ENCODE measurements at regions not wholly inside any gene's neighbourhood (a gene's known extent, or its start where the extent isn't known, plus 50 kb on each side); places are given as distances from the start of the nearest gene placed in this dataset.
"Not testable (repeated sequence)": the region's sequence is repeated elsewhere in the genome, so short reads cannot be mapped to it uniquely, and the experiment has no call there.

DNA sequence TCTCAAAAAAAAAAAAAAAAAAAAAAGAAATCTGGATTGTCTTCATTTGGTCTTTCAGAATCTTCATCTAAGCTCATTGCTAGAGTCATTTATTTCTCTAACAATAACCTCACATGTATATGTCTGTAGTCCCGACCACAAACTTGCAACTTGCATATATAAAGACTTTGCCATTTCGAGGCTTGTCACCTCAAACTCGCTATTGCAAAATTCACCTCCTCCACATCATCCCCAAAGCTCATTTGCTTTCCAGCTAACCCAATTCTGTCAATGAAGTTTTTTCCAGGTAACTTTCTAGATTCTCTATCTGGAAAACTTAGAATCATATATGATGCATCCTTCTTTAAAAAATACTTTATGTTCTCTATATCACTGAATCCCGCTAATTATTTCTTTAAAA lies 393.2 kb upstream of the ATXN7L3B start:
- no peak for DNase-seq (ENCODE audit: low spot score)

DNA sequence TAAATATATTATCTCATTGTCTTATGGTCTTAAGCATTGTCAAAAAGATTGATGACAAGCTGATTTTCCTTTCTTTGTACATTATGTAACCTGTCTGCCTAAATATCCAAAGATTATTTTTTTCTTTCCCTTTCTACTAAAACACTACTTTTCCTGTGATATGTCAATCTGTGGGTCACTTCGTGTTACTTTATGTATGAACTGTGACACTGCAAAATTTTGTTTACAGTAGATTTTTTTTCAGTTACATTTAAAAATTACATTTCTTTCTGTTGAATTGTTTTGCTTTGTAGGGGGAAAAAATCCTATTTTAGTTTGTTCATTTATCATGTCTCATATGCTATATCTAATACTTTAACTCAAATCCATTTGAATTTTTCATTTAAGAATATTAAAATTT lies 392.3 kb upstream of the ATXN7L3B start:
- no peak for DNase-seq (ENCODE audit: low spot score)

- no peak for DNase-seq (ENCODE audit: low spot score)
Measured at GRCh38 chr12:74148849-74149248, 388.8 kb upstream of the ATXN7L3B start.

DNA sequence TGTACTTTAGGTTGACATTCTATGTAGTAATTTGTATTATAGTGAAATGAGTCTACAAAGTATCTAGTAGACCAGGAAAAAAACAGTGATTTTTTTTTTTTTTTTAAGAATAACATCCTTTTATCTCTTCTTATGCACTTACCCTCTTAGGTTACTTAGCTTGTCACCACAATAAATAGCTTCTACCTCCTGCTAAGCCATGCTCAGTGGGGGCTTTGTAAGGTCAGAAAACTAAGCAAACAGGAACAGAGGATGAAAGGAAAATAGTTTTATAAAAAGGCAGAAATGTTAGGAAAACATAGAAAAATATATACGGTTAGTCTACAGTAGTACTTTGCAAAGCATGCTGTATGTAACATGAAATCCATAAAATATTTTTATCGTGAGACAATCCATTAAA lies 385.3 kb upstream of the ATXN7L3B start:
- no peak for DNase-seq (ENCODE audit: low spot score)

DNA sequence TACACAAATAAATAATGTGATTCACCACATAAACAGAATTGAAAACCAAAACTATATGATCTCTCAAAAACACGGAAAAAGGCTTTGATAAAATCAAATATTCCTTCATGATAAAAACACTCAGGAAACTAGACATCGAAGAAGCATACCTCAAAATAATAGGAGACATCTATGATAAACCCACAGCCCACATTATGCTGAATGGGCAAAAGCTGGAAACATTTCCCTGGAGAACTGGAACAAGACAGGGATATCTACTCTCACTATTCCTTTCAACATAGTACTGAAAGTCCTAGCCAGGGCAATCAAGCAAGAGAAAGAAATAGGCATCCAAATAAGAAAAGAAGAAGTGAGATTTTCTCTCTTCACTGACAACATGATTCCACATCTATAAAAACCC lies 371.5 kb upstream of the ATXN7L3B start:
- DNase-seq (ENCODE audit: low spot score): no peak

DNA sequence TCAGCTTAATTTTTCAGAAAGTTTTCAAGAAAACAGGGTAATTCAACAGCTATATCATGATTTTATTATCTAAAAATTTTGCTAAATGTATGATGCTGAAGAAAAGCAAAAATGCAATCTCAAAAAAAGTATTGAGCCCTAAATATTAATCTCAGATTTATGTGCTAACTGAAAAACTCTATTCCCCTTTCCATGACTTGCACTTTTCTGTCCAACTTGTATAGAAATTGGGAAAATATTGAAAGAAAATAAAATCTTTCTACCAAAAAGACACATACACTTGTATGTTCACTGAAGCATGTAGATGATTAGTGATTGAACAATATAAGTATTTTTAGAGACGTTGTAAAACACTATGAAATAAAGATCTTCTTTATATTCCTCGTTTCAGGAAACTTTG lies 368.0 kb upstream of the ATXN7L3B start:
- DNase-seq (ENCODE audit: low spot score): no peak

DNA sequence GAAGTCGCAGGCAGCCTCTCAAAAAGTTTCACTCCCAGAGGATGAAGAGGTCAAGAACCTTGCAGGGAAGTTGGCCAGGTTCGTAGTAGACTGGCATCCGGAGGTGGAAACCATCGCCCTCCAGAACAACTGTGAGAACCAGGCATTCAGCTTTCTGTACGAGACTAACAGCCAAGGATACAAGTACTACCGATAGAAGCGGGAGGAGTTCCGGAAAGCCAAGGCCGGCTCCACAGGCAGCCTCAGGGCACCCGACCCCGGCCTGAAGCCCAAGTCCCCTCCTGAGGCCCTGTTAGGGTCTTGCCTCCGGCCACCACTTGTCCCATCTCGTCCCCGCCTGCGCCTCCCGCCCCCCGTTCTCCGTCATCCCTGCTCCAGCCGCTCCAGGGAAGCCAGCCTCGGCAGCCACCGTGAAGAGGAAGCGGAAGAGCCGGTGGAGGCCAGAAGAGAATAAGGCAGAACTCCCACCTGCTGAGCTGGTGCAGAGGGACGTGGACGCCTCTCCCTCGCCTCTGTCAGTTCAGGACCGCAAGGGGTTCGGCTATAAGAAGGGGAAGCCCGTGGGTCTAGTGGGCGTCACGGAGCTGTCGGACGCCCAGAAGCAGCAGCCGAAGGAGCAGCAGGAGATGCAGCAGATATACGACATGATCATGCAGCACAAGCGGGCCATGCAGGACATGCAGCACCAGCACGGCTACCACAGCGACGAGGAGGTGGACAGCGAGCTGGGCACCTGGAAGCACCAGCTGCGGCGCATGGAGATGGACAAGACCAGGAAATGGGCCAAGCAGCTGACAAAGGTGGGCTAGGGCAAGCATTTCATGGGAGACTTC lies 366.8 kb upstream of the ATXN7L3B start:
- no peak for DNase-seq (ENCODE audit: low spot score)

DNA sequence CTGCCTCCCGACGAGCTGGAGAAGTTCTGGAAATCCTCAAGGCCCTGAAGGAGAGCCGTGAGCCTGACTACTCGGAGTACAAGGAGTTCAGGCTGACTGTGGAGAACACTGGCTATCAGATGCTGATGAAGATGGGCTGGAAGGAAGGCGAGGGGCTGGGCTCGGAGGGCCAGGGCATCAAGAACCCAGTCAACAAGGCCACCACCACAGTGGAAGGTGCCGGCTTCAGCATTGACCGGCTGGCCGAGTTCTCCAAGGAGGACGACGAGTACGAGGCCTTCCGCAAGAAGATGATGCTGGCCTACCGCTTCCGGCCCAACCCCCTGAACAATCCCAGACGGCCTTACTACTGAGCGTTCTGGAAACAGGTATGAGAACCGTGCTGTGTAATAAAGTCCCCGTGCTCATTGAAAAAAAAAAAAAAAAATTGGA lies 366.1 kb upstream of the ATXN7L3B start:
- DNase-seq (ENCODE audit: low spot score): no peak

DNA sequence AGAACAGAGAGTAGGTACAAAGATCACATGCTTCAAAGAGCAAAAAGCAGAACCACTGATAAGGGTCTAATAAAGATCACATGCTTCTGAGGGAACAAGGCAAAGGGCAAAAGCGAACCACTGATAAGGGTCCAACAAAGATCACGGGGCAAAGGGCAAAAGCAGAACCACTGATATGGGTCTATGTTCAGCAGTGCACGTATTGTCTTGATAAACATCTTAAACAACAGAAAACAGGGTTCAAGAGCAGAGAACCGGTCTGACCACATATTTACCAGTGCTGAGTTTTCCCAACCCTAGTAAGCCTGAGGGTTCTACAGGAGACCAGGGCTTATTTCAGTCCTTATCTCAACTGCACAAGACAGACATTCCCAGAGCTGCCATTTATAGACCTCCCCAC lies 362.7 kb upstream of the ATXN7L3B start:
- not testable (repeated sequence) for DNase-seq (ENCODE audit: low spot score)

- no peak for DNase-seq (ENCODE audit: low spot score)
Measured at GRCh38 chr12:74185360-74185759, 352.3 kb upstream of the ATXN7L3B start.

GRCh38 chr12:74193191-74193590 lies 344.4 kb upstream of the ATXN7L3B start:
- DNase-seq (ENCODE audit: low spot score): no peak

- no peak for DNase-seq (ENCODE audit: low spot score)
Measured at GRCh38 chr12:74204236-74204635, 333.4 kb upstream of the ATXN7L3B start.

DNA sequence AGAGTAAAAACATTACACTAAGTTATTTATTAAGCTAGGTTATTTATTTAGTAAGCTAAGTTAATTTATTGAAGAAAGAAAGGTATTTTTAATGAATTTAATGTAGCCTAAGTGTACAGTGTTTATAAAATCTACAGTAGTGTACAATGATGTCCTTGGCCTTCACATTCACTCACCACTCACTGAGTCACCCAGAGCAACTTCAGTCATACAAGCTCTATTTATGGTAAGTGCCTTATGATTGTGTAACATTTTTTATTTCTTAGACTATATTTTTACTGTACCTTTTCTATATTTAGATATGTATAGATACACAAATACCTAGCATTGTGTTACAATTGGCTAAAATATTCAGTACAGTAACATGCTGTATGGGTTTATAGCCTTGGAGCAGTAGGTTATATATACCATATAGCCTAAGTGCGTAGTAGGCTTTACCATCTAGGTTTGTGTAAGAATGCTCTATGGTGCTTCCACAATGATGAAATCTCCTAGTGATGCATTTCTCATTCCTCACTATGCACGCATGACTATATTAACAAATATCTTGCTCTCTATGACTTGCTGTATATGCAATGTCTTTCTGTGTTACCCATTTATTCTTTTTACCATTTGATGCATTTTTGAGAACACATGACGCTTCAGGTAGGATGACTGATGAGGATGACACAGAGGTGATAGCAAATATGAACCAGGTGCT lies 309.6 kb upstream of the ATXN7L3B start:
- no peak for DNase-seq (ENCODE audit: low spot score)

DNA sequence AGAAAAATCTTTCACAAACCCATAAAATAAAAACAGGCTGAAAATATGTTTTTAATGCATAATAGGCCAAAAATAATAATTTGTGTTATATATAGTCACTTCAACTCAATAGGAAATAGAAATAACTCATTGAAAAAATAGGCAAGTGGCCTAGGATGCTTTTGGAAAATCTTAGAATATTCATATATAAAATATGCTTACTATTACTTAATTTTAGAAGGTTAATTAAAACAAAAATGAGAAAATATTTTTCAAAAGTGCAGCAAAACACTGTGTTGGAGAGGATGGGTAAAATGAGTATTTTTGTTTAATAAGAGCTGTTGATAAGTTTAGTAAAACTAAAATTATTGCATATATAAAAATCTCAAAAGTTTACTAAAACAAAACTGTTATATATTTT lies 308.0 kb upstream of the ATXN7L3B start:
- DNase-seq (ENCODE audit: low spot score): no peak

DNA sequence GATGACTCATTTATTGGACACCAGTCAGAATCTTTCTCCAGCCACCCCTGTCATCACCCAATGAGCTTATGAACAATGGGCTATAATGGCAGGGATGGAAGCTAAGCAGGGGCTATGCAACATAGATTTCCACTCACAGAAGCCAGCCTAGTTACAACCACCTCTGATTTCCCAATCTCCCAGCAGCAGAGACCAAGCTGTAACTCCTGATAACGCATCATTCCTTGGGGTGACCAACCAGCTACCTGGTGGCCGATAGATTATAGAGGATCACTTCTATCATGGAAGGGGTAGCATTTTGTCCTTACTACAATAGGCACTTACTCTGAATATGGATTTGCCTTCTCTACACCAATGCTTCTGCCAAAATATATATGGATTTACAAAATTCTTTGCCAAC lies 302.3 kb upstream of the ATXN7L3B start:
- no peak for DNase-seq (ENCODE audit: low spot score)

DNA sequence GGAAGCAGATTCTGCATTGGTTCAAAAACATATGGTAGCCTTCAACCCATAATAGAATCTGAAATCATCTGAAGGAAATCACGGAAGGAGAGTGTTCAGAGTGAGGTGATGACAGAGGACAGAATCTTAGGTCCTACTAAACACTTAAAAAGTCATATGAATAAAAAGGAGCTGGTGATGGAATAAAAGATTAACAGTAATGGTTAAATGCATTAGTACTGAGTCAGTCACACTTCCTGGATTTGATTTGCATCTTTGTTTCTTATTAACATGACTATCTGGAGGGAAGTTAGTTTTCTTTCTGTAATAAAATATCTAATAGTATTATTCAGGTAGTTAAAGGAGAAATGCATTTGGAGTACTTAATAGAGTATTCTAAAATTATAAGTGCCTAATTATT lies 296.3 kb upstream of the ATXN7L3B start:
- no peak for DNase-seq (ENCODE audit: low spot score)

DNA sequence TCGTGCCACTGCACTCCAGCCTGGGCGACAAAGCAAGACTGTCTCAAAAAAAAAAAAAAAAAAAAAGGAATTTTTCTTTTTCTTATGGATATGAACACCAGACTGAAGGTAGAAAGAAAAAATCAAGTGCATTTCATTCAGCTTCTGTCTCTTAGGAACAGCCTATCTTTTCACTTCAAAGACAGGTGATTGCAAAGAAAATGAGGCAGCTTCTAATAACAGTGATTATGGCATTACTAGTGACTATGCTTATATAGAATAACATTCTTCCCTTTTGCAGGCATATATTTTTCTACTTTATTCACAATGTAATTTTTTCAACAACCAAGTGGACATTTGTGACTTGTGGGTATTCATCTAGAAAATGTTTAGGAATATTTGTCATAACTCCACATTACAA lies 295.5 kb upstream of the ATXN7L3B start:
- no peak for DNase-seq (ENCODE audit: low spot score)

- no peak for DNase-seq (ENCODE audit: low spot score)
Measured at GRCh38 chr12:74245458-74245857, 292.2 kb upstream of the ATXN7L3B start.

- no peak for DNase-seq (ENCODE audit: low spot score)
Measured at GRCh38 chr12:74250891-74251290, 286.7 kb upstream of the ATXN7L3B start.

DNA sequence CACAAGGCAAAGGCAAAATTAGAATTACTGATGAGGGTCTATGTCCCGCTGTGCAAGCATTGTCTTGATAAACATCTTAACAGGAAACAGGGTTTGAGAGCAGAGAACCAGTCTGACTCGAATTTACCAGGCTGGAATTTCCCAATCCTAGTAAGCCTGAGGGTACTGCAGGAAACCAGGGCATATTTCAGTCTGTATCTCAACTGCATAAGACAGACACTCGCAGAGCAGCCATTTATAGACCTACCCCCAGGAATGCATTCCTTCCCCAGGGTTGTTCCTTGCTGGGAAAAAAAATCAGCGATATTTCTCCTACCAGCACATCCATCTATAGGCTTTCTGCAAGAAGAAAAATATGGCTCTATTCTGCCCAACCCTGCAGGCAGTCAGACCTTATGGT lies 283.8 kb upstream of the ATXN7L3B start:
- DNase-seq (ENCODE audit: low spot score): not testable (repeated sequence)

DNA sequence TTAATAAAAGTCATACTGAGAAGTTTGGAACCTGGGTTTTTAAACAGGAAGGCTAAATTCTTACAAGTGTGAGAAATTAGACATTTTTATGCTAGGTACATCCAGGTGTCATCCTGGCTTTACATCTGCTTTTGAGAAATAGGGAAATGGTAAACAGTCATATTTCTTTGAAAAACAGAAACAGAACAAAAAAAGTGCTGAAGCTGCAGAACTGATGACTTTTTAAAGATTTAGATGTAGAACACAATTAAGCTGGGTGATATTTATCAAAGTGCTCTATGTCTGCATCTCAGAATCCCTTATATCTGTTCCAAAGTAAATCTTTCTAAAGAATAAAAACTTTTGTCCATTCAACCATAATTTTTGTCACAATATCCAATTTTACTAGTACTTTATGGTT lies 282.9 kb upstream of the ATXN7L3B start:
- DNase-seq (ENCODE audit: low spot score): no peak

DNA sequence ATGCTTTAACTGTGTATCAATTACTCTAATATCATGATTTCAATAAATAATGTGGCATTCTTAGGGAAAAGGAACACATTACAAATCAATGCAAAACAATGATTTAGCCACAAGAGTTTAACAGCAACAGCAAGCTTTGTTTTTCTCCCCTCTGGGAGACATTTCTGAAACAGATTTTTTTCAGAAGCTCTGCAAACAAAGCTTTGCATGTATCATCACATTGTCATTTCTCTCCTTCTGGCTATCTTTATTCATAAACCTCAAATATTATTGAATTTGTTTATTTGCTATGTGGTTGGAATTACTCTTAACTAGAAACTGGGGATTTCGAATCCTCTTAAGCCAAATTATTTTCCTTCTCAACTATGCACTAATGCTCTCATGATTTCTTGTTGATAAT lies 278.4 kb upstream of the ATXN7L3B start:
- DNase-seq (ENCODE audit: low spot score): no peak

DNA sequence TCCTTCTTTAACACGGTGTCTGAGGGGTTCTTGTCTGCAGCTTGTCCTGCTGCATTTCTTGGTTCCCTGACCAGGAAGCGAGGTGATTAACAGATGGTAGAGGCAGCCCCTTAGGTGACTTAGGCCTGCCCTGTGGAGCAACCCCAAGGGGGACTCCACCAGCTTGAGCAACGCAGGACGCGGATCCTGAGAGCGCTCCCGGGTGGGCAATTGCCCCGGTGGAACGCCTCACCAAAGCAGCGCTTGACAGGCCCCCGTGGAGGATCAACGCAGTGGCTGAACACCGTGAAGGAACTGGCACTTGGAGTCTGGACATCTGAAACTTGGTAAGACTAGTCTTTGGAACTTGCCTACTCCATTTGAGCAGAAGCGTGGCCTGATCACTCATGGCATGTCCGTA lies 272.9 kb upstream of the ATXN7L3B start:
- no peak for DNase-seq (ENCODE audit: low spot score)

DNA sequence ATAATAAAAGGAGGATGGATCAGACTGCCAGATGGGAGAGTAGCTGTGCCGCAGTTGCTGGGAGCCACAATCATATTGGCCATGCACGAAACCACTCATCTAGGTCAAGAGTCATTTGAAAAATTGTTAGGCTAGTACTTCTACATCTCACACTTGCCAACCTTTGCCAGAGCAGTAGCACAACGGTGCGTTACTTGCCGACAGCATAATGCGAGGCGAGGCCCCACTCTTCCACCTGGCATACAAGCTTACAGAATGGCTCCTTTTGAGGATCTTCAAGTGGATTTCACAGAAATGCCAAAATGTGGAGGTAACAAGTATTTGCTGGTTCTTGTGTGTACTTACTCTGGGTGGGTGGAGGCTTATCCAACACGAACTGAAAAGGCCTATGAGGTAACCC lies 268.3 kb upstream of the ATXN7L3B start:
- DNase-seq (ENCODE audit: low spot score): not testable (repeated sequence)
